Breast epithelium (tissue), 4 donors: ENCODE measurements at regions not wholly inside any gene's neighbourhood (a gene's known extent, or its start where the extent isn't known, plus 50 kb on each side); places are given as distances from the start of the nearest gene placed in this dataset.

Experiments used
- DNase-seq, 2 donors: peaks; one replicate each; pipeline ENCODE4 v3.0.0-alpha.2; 2019; ENCODE audit warnings: low spot score in 2 of 2
- H3K27ac ChIP-seq, 2 donors: fragments of 200-600 bp; sonication (generic) in 1 of 2; one replicate each; pipeline ENCODE4 v1.5.1; 2016 to 2019; ENCODE audit warnings: mild to moderate bottlenecking in 1 of 2
- H3K27me3 ChIP-seq, 2 donors: fragments of 200-600 bp; sonication (generic) in 1 of 2; one replicate each; pipeline versions ENCODE4 v1.5.1 to v1.6.0; 2017 to 2019; ENCODE audit warnings: control low read depth in 1 of 2, mild to moderate bottlenecking in 1 of 2
- H3K36me3 ChIP-seq: fragments of 200-600 bp; one replicate; pipeline ENCODE4 v1.5.1; 2019
- H3K4me1 ChIP-seq, 2 donors: fragments of 200-600 bp; sonication (generic); one replicate each; pipeline ENCODE4 v1.5.1; 2016 to 2019; ENCODE audit warnings: control low read depth in 1 of 2
- H3K4me3 ChIP-seq, 3 donors: fragments of 200-600 bp; sonication (generic); 1 replicate in 2 of 3; 2 replicates in 1 of 3; pipeline ENCODE4 v1.5.1; 2016 to 2019; ENCODE audit warnings: mild to moderate bottlenecking in 3 of 3, moderate library complexity in 2 of 3
- H3K9me3 ChIP-seq, 2 donors: fragments of 200-600 bp; sonication (generic) in 1 of 2; one replicate each; pipeline ENCODE4 v1.5.1; 2016 to 2019; ENCODE audit warnings: control low read depth in 1 of 2
- CTCF ChIP-seq, 3 donors: fragments of 450-650 bp; IDR thresholded peaks; one replicate each; pipeline ENCODE4 v1.5.1; 2016 to 2017; ENCODE audit warnings: antibody characterized with exemption in 3 of 3, mild to moderate bottlenecking in 3 of 3, moderate library complexity in 3 of 3
- POLR2A ChIP-seq: fragments of 450-650 bp; IDR thresholded peaks from one replicate; pipeline ENCODE4 v1.6.1; 2016; ENCODE audit warnings: antibody characterized with exemption, mild to moderate bottlenecking, moderate library complexity
- POLR2AphosphoS5 ChIP-seq, 3 donors: sonication (generic); formaldehyde crosslinking; IDR thresholded peaks; one replicate each; pipeline ENCODE4 v1.6.1; 2017; ENCODE audit warnings: antibody characterized with exemption in 3 of 3
- intact Hi-C: fragments of 100-400 bp; cut with DNase I; formaldehyde crosslinking; loops from one replicate; pipeline ENCODE4 v1.15.1; 2023; ENCODE audit warnings: low total_unique reads

GRCh38 chr20:55057779-55058415, 582.5 kb downstream of the DOK5 start:
- Histone ChIP-seq H3K4me3 (no peak overlapping the region), H3K4me1 (no peaks in the 10 kb centered on the region), H3K27me3 (no peaks in the 10 kb centered on the region), H3K27ac (no peak overlapping the region), H3K36me3 (no peaks in the 10 kb centered on the region), H3K9me3 (peaks cover 0 to 9% of the 10 kb centered on the region in 2 donors)
- TF ChIP-seq POLR2A (no peak), POLR2AphosphoS5 (IDR thresholded peaks at IDR 0.05) (no peak), CTCF (IDR thresholded peaks at IDR 0.05) (no peak)
- no peak for DNase-seq
- intact Hi-C loops: no loop called here

GRCh38 chr20:55054453-55054852, 579.1 kb downstream of the DOK5 start:
- Histone ChIP-seq H3K27me3 (no peaks in the 10 kb centered on the region), H3K4me3 (no peak overlapping the region), H3K4me1 (no peaks in the 10 kb centered on the region), H3K27ac (no peak overlapping the region), H3K36me3 (no peaks in the 10 kb centered on the region), H3K9me3 (no peaks in the 10 kb centered on the region)
- TF ChIP-seq CTCF (IDR thresholded peaks at IDR 0.05) (no peak), POLR2A (no peak), POLR2AphosphoS5 (IDR thresholded peaks at IDR 0.05) (no peak)
- intact Hi-C loops: no loop called here
- DNase-seq: no peak

GRCh38 chr20:55053389-55053788, 578.0 kb downstream of the DOK5 start:
- intact Hi-C loops: no loop called here
- no peaks in the 10 kb centered on the region for H3K36me3 ChIP-seq
- no peak overlapping the region for H3K4me3 ChIP-seq
- no peaks in the 10 kb centered on the region for H3K27me3 ChIP-seq
- H3K4me1 ChIP-seq: no peaks in the 10 kb centered on the region
- no peaks in the 10 kb centered on the region for H3K9me3 ChIP-seq
- TF ChIP-seq POLR2A: no peak
- no peak for TF ChIP-seq POLR2AphosphoS5 (IDR thresholded peaks at IDR 0.05)
- no peak for TF ChIP-seq CTCF (IDR thresholded peaks at IDR 0.05)
- no peak for DNase-seq
- H3K27ac ChIP-seq: no peak overlapping the region

- no peaks in the 10 kb centered on the region for H3K4me1 ChIP-seq
- no peaks in the 10 kb centered on the region for H3K27me3 ChIP-seq
- no peak for DNase-seq
- TF ChIP-seq POLR2A: no peak
- no peak for TF ChIP-seq POLR2AphosphoS5 (IDR thresholded peaks at IDR 0.05)
- no peak for TF ChIP-seq CTCF (IDR thresholded peaks at IDR 0.05)
- H3K4me3 ChIP-seq: no peak overlapping the region
- H3K36me3 ChIP-seq: no peaks in the 10 kb centered on the region
- intact Hi-C loops: no loop called here
- H3K27ac ChIP-seq: no peak overlapping the region
- no peaks in the 10 kb centered on the region for H3K9me3 ChIP-seq
Observed at GRCh38 chr20:55052459-55052858, 577.1 kb downstream of the DOK5 start.

- Histone ChIP-seq H3K9me3 (no peaks in the 10 kb centered on the region), H3K27ac (no peak overlapping the region), H3K4me3 (no peak overlapping the region), H3K36me3 (no peaks in the 10 kb centered on the region), H3K27me3 (no peaks in the 10 kb centered on the region), H3K4me1 (no peaks in the 10 kb centered on the region)
- DNase-seq: no peak
- TF ChIP-seq POLR2A (no peak), CTCF (IDR thresholded peaks at IDR 0.05) (no peak), POLR2AphosphoS5 (IDR thresholded peaks at IDR 0.05) (no peak)
- intact Hi-C loops: no loop called here
Observed at GRCh38 chr20:55038684-55039083, 563.3 kb downstream of the DOK5 start.
